ENCODE measurements at regions not wholly inside any gene's neighbourhood (a gene's known extent, or its start where the extent isn't known, plus 50 kb on each side); places are given as distances from the start of the nearest gene placed in this dataset.

DNA sequence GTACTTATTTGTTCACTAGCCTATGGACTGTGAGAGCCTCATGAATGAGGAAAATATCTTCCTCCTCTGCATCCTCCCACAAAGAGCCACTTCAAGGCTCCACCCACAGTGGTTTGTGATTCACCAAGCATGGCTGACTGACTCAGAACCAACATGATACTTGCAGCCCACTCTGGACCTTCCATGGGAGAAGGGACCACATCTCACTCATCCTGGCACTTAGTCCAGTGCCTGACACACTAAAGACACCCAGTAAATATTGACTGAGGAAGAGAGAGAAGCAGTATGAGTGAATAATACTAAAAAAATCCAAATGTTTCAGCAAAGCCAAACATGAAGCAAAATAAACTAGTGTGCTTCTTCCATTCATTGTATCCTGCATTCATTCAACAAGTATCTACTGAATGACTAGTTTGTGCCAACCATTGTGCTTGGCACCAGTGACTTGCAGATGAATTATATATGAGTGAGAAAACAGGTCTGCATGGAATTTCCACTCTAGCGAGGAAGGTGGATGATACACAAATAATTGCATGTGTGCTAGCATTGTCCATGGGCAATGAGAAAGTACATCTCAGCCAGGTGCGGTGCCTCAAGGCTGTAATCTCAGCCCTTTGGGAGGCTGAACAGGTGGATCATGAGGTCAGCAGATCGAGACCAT, 54.9 kb upstream of the BLID start:
- DNase-seq (ENCODE audit: low read depth, low spot score) = peak; percentile 69
- Histone ChIP-seq H3K4me3 (ENCODE audit: control insufficient read depth in 2 of 3, extremely low read depth in 1 of 3, insufficient read depth in 2 of 3, low read depth in 1 of 3, low read length in 3 of 3) (no peak overlapping the region), H4K20me1 (ENCODE audit: control insufficient read depth, extremely low read depth, insufficient read depth, low read length) (no peaks in the 10 kb centered on the region), H3K4me2 (ENCODE audit: control insufficient read depth, extremely low read depth, insufficient read depth, low read depth, low read length) (peak overlapping the region; percentile 1), H3K9me1 (ENCODE audit: control insufficient read depth, extremely low read depth, insufficient read depth, low read length) (no peaks in the 10 kb centered on the region), H3K79me2 (ENCODE audit: control insufficient read depth, insufficient read depth, low read length) (peaks cover 68% of the 10 kb centered on the region), H3K27ac (ENCODE audit: control insufficient read depth, insufficient read depth, low read length) (peak overlapping the region; percentile 89), H3K9me3 (ENCODE audit: control insufficient read depth, low read depth, low read length) (no peaks in the 10 kb centered on the region), H3K27me3 (ENCODE audit: control insufficient read depth, extremely low read depth, insufficient read depth, low read length) (no peaks in the 10 kb centered on the region), H3K9ac (ENCODE audit: control insufficient read depth, extremely low read depth, insufficient read depth, low read length) (no peak overlapping the region), H3K36me3 (ENCODE audit: control insufficient read depth in 2 of 2, extremely low read depth in 1 of 2, insufficient read depth in 2 of 2, low read length in 2 of 2) (peaks cover 0 to 16% of the 10 kb centered on the region in 2 experiments), H2AFZ (ENCODE audit: control insufficient read depth, low read length) (no peak overlapping the region), H3K4me1 (ENCODE audit: control insufficient read depth, extremely low read depth, insufficient read depth, low read length) (peaks cover 63% of the 10 kb centered on the region)
- dilution Hi-C loops (cut with MboI; ENCODE audit: extremely low pct_ligation_motif_present, low sequenced_read_pairs) = no loop called here
- TF ChIP-seq CTCF (optimal IDR thresholded peaks at IDR 0.05 in 1 of 3, IDR thresholded peaks at IDR 0.05 in 1 of 3, conservative IDR thresholded peaks at IDR 0.05 in 1 of 3; ENCODE audit: extremely low read depth in 1 of 3, insufficient read depth in 2 of 3, low read length in 3 of 3) = no peak
- no peak for TF ChIP-seq EZH2 (IDR thresholded peaks at IDR 0.05; ENCODE audit: low read length)
- FAIRE-seq = peak; percentile 90

DNA sequence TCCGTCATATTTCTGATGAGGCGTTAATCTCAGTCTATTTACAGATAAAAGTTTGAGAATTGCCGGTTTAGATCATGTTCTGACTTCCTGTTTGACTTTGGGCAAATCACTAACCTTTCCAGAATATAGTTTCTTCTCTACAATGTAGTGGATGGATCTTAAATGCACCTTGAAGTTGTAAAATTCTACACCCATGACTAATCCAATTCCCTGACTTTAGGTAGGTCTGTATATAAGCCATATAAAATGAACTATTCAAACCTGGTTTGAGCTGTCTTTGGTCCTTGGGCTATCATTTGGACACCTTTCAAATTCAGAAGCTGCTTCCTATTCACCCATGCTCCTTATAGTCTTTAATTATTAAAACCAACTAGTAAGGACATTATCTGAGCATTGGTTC, 52.2 kb upstream of the BLID start:
- Histone ChIP-seq H3K9me1 (ENCODE audit: control insufficient read depth, extremely low read depth, insufficient read depth, low read length) (no peaks in the 10 kb centered on the region), H3K9ac (ENCODE audit: control insufficient read depth, extremely low read depth, insufficient read depth, low read length) (peak overlapping the region; percentile 51), H3K27me3 (ENCODE audit: control insufficient read depth, extremely low read depth, insufficient read depth, low read length) (no peaks in the 10 kb centered on the region), H2AFZ (ENCODE audit: control insufficient read depth, low read length) (no peak overlapping the region), H3K4me2 (ENCODE audit: control insufficient read depth, extremely low read depth, insufficient read depth, low read depth, low read length) (peak overlapping the region; percentile 61), H3K27ac (ENCODE audit: control insufficient read depth, insufficient read depth, low read length) (peak overlapping the region; percentile 89), H3K36me3 (ENCODE audit: control insufficient read depth in 2 of 2, extremely low read depth in 1 of 2, insufficient read depth in 2 of 2, low read length in 2 of 2) (peaks cover 0 to 14% of the 10 kb centered on the region in 2 experiments), H3K4me3 (ENCODE audit: control insufficient read depth in 2 of 3, extremely low read depth in 1 of 3, insufficient read depth in 2 of 3, low read depth in 1 of 3, low read length in 3 of 3) (peak overlapping the region in 1 of 3 experiments; percentile 15), H4K20me1 (ENCODE audit: control insufficient read depth, extremely low read depth, insufficient read depth, low read length) (no peaks in the 10 kb centered on the region), H3K4me1 (ENCODE audit: control insufficient read depth, extremely low read depth, insufficient read depth, low read length) (peaks cover 64% of the 10 kb centered on the region), H3K79me2 (ENCODE audit: control insufficient read depth, insufficient read depth, low read length) (peaks cover 69% of the 10 kb centered on the region), H3K9me3 (ENCODE audit: control insufficient read depth, low read depth, low read length) (no peaks in the 10 kb centered on the region)
- FAIRE-seq = no peak
- dilution Hi-C loops (cut with MboI; ENCODE audit: extremely low pct_ligation_motif_present, low sequenced_read_pairs) = no loop called here
- no peak for DNase-seq (ENCODE audit: low read depth, low spot score)
- TF ChIP-seq CTCF (optimal IDR thresholded peaks at IDR 0.05 in 1 of 3, IDR thresholded peaks at IDR 0.05 in 1 of 3, conservative IDR thresholded peaks at IDR 0.05 in 1 of 3; ENCODE audit: extremely low read depth in 1 of 3, insufficient read depth in 2 of 3, low read length in 3 of 3) (no peak), EZH2 (IDR thresholded peaks at IDR 0.05; ENCODE audit: low read length) (no peak)
